Calu3 (cell line): ENCODE measurements at regions not wholly inside any gene's neighbourhood (a gene's known extent, or its start where the extent isn't known, plus 50 kb on each side); places are given as distances from the start of the nearest gene placed in this dataset.

Source experiments
- BruUV-seq: library from RNA; stranded (reverse); fragments of 400-500 nt; replicated peaks from 2 replicates; lab custom pipeline; 2021; lab: Mats Ljungman, UMichigan
- CTCF ChIA-PET: fragments of 300-600 bp; sonication (Branson Sonifier 250); formaldehyde crosslinking; loops from one replicate; lab custom pipeline; 2022; ENCODE audit warnings: antibody characterized with exemption; lab: Charles Lee
- DNase-seq: peaks from one replicate; pipeline ENCODE4 v3.0.0; 2022
- H3K27ac Mint-ChIP-seq: one replicate; pipeline ENCODE4 v1.8.0; 2022; ENCODE audit warnings: mixed read lengths; ENCODE audit not compliant: unreplicated experiment
- H3K27me3 Mint-ChIP-seq: one replicate; pipeline ENCODE4 v1.8.0; 2022; ENCODE audit warnings: mixed read lengths; ENCODE audit not compliant: unreplicated experiment
- H3K36me3 Mint-ChIP-seq: one replicate; pipeline ENCODE4 v1.8.0; 2022; ENCODE audit warnings: mild to moderate bottlenecking, moderate library complexity, mixed read lengths; ENCODE audit not compliant: insufficient read depth, unreplicated experiment
- H3K4me1 Mint-ChIP-seq: one replicate; pipeline ENCODE4 v1.8.0; 2022; ENCODE audit warnings: mild to moderate bottlenecking, low read depth, mixed read lengths; ENCODE audit not compliant: unreplicated experiment
- H3K4me3 Mint-ChIP-seq: one replicate; pipeline ENCODE4 v1.8.0; 2022; ENCODE audit warnings: mild to moderate bottlenecking, low read depth, moderate library complexity, mixed read lengths; ENCODE audit not compliant: unreplicated experiment
- H3K9me3 Mint-ChIP-seq: one replicate; pipeline ENCODE4 v1.8.0; 2022; ENCODE audit warnings: low read depth, mixed read lengths; ENCODE audit not compliant: unreplicated experiment
- intact Hi-C: fragments of 100-400 bp; cut with micrococcal nuclease; formaldehyde crosslinking; loops from one replicate; pipeline ENCODE4 v1.10.0; 2022; ENCODE audit not compliant: unreplicated experiment
- TF ChIP-seq, protein P1 (sequence below): fragments of 200-600 bp; IDR thresholded peaks from one replicate; pipeline ENCODE4 v1.8.0; 2022; ENCODE audit warnings: antibody characterized with exemption; ENCODE audit not compliant: unreplicated experiment

GRCh38 chr10:20427821-20428220, 469.3 kb downstream of the NEBL start:
- CTCF ChIA-PET = no interaction called here
- intact Hi-C loops = no loop called here
- DNase-seq = no peak
- Mint-ChIP-seq H3K4me1 (no peaks in the 10 kb centered on the region), H3K27me3 (no peaks in the 10 kb centered on the region), H3K36me3 (no peaks in the 10 kb centered on the region), H3K27ac (no peak overlapping the region), H3K9me3 (peaks cover 24% of the 10 kb centered on the region), H3K4me3 (no peak overlapping the region)
- TF ChIP-seq, protein P1, sequence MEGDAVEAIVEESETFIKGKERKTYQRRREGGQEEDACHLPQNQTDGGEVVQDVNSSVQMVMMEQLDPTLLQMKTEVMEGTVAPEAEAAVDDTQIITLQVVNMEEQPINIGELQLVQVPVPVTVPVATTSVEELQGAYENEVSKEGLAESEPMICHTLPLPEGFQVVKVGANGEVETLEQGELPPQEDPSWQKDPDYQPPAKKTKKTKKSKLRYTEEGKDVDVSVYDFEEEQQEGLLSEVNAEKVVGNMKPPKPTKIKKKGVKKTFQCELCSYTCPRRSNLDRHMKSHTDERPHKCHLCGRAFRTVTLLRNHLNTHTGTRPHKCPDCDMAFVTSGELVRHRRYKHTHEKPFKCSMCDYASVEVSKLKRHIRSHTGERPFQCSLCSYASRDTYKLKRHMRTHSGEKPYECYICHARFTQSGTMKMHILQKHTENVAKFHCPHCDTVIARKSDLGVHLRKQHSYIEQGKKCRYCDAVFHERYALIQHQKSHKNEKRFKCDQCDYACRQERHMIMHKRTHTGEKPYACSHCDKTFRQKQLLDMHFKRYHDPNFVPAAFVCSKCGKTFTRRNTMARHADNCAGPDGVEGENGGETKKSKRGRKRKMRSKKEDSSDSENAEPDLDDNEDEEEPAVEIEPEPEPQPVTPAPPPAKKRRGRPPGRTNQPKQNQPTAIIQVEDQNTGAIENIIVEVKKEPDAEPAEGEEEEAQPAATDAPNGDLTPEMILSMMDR = no peak
- BruUV-seq = no TSS peak

DNA sequence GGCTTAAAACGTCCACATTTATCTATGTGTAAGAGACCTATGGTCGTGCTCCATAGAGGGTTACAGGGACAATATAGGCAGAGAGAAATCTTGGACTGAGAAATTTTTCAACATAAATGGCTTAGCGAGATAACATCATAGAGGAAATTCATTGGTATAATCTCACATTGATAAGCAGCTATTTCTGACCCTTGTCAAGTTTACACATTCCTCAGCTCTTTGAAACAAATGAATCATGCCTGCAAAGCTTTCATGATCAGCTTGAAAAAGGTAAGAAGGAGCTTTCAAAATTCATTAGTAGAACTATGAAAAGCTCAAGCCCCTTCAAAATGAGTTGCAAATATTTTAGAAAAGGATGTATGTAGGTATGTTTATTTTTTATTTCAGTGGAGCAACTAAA, 478.8 kb downstream of the NEBL start:
- Mint-ChIP-seq H3K4me3 (no peak overlapping the region), H3K9me3 (peaks cover 10% of the 10 kb centered on the region), H3K36me3 (no peaks in the 10 kb centered on the region), H3K27me3 (no peaks in the 10 kb centered on the region), H3K27ac (no peak overlapping the region), H3K4me1 (no peaks in the 10 kb centered on the region)
- CTCF ChIA-PET = interaction anchor here (0.7 kb wide), 1 partner anchor 291 kb away, joined by 10 read pairs; no protein-coding TSS in a partner anchor
- no TSS peak for BruUV-seq
- TF ChIP-seq, protein P1 = no peak
- no peak for DNase-seq
- intact Hi-C loops = no loop called here

GRCh38 chr10:20417791-20418190, 479.3 kb downstream of the NEBL start:
- BruUV-seq = no TSS peak
- Mint-ChIP-seq H3K9me3 (peaks cover 10% of the 10 kb centered on the region), H3K4me1 (no peaks in the 10 kb centered on the region), H3K36me3 (no peaks in the 10 kb centered on the region), H3K4me3 (no peak overlapping the region), H3K27ac (no peak overlapping the region), H3K27me3 (no peaks in the 10 kb centered on the region)
- CTCF ChIA-PET = interaction anchor here (0.6 to 0.7 kb wide), 2 partner anchors 290 to 934 kb away, joined by 3 to 10 read pairs; no protein-coding TSS in a partner anchor
- intact Hi-C loops = no loop called here
- no peak for DNase-seq
- TF ChIP-seq, protein P1 = no peak

DNA sequence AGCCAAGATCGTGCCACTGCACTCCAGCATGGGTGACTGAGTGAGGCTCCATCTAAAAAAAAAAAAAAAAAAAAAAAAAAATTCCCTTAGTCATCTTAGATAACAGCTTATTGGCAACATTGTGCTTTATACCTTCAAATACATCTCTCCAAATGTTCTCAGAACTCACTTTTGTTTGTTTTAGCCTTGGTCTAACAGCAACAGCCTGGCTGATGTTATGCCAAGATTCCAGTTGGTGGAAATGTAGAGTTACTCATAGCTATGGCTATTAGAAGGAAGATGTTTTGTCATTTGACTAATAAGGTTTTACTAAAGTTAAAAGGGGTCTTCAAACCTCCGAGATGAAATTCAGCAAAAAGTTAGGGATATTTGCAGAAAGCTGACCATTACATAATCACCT, 481.4 kb downstream of the NEBL start:
- Mint-ChIP-seq H3K9me3 (peaks cover 8% of the 10 kb centered on the region), H3K27me3 (no peaks in the 10 kb centered on the region), H3K4me1 (no peaks in the 10 kb centered on the region), H3K4me3 (no peak overlapping the region), H3K36me3 (no peaks in the 10 kb centered on the region), H3K27ac (no peak overlapping the region)
- CTCF ChIA-PET = no interaction called here
- TF ChIP-seq, protein P1 = no peak
- no peak for DNase-seq
- intact Hi-C loops = no loop called here
- no TSS peak for BruUV-seq
